ENCODE measurements at regions not wholly inside any gene's neighbourhood (a gene's known extent, or its start where the extent isn't known, plus 50 kb on each side); places are given as distances from the start of the nearest gene placed in this dataset.

GRCh38 chr15:47333734-47334133 is 383.6 kb upstream of the SEMA6D start:
- no peak overlapping the region for H3K4me3 ChIP-seq
- peaks cover 0 to 13% of the 10 kb centered on the region in 2 donors for H3K4me1 ChIP-seq (replicated peaks in 1 of 2)
- WGBS, 4 donors: 72 to 88% (median 84%) methylated on average over 5 of the region's 5 CpGs
- intact Hi-C loops (cut with DNase I): no loop called here
- no peaks in the 10 kb centered on the region for H3K27me3 ChIP-seq
- no peak overlapping the region for H3K27ac ChIP-seq
- TF ChIP-seq CTCF (IDR thresholded peaks at IDR 0.05): no peak
- TF ChIP-seq POLR2A (IDR thresholded peaks at IDR 0.05): no peak
- DNase-seq: no peak
- H3K36me3 ChIP-seq (replicated peaks in 1 of 2): no peaks in the 10 kb centered on the region
- H3K9me3 ChIP-seq (replicated peaks in 1 of 3): no peaks in the 10 kb centered on the region

GRCh38 chr15:47334805-47335535 is 382.3 kb upstream of the SEMA6D start:
- intact Hi-C loops (cut with DNase I): no loop called here
- WGBS, 4 donors: 74 to 83% (median 81%) methylated on average over 3 of the region's 3 CpGs
- no peak for DNase-seq

GRCh38 chr15:47337106-47337505 is 380.2 kb upstream of the SEMA6D start:
- Histone ChIP-seq H3K27ac (no peak overlapping the region), H3K27me3 (no peaks in the 10 kb centered on the region), H3K9me3 (replicated peaks in 1 of 3) (no peaks in the 10 kb centered on the region), H3K4me1 (replicated peaks in 1 of 2) (peaks cover 0 to 5% of the 10 kb centered on the region in 2 donors), H3K4me3 (no peak overlapping the region), H3K36me3 (replicated peaks in 1 of 2) (no peaks in the 10 kb centered on the region)
- WGBS, 4 donors: 79 to 87% (median 82%) methylated on average over 2 of the region's 2 CpGs
- intact Hi-C loops (cut with DNase I): no loop called here
- TF ChIP-seq POLR2A (IDR thresholded peaks at IDR 0.05) (no peak), CTCF (IDR thresholded peaks at IDR 0.05) (no peak)
- no peak for DNase-seq

More at GRCh38 chr15:47334805-47335535, 382.3 kb upstream of the SEMA6D start:
- no peaks in the 10 kb centered on the region for H3K9me3 ChIP-seq (replicated peaks in 1 of 3)
- H3K4me3 ChIP-seq: no peak overlapping the region
- H3K4me1 ChIP-seq (replicated peaks in 1 of 2): peaks cover 0 to 13% of the 10 kb centered on the region in 2 donors
- H3K27ac ChIP-seq: no peak overlapping the region
- no peak for TF ChIP-seq CTCF (IDR thresholded peaks at IDR 0.05)
- no peak for TF ChIP-seq POLR2A (IDR thresholded peaks at IDR 0.05)
- no peaks in the 10 kb centered on the region for H3K27me3 ChIP-seq
- no peaks in the 10 kb centered on the region for H3K36me3 ChIP-seq (replicated peaks in 1 of 2)

GRCh38 chr15:47337836-47338235 is 379.5 kb upstream of the SEMA6D start:
- no peak for TF ChIP-seq CTCF (IDR thresholded peaks at IDR 0.05)
- no peak for TF ChIP-seq POLR2A (IDR thresholded peaks at IDR 0.05)
- no peaks in the 10 kb centered on the region for H3K36me3 ChIP-seq (replicated peaks in 1 of 2)
- H3K4me1 ChIP-seq (replicated peaks in 1 of 2): no peaks in the 10 kb centered on the region
- no peak overlapping the region for H3K27ac ChIP-seq
- no peaks in the 10 kb centered on the region for H3K9me3 ChIP-seq (replicated peaks in 1 of 3)
- DNase-seq: no peak
- WGBS, 4 donors: 89 to 93% (median 92%) methylated on average over 4 of the region's 4 CpGs
- no peaks in the 10 kb centered on the region for H3K27me3 ChIP-seq
- intact Hi-C loops (cut with DNase I): no loop called here
- no peak overlapping the region for H3K4me3 ChIP-seq

Data from adrenal gland (tissue), 9 donors.